PC-9 (cell line): ENCODE measurements at regions not wholly inside any gene's neighbourhood (a gene's known extent, or its start where the extent isn't known, plus 50 kb on each side); places are given as distances from the start of the nearest gene placed in this dataset.

Source experiments
- CTCF ChIP-seq: fragments of 200-600 bp; sonication (generic); conservative IDR thresholded peaks from 2 replicates; pipeline ENCODE4 v1.6.1; 2017; ENCODE audit warnings: mixed run types, antibody characterized with exemption, mild to moderate bottlenecking, moderate library complexity
- EZH2 ChIP-seq: fragments of 200-600 bp; sonication (generic); IDR thresholded peaks from 2 replicates; pipeline ENCODE4 v1.8.0; 2017; ENCODE audit warnings: antibody characterized with exemption, low read depth

GRCh38 chr9:107638521-107639310 is 149.1 kb upstream of the KLF4 start:
- TF ChIP-seq CTCF (no peak), EZH2 (no peak)
